ENCODE measurements at regions not wholly inside any gene's neighbourhood (a gene's known extent, or its start where the extent isn't known, plus 50 kb on each side); places are given as distances from the start of the nearest gene placed in this dataset.
A peak's percentile ranks its signal among the peaks of the same experiment; 100 is the strongest.

DNA sequence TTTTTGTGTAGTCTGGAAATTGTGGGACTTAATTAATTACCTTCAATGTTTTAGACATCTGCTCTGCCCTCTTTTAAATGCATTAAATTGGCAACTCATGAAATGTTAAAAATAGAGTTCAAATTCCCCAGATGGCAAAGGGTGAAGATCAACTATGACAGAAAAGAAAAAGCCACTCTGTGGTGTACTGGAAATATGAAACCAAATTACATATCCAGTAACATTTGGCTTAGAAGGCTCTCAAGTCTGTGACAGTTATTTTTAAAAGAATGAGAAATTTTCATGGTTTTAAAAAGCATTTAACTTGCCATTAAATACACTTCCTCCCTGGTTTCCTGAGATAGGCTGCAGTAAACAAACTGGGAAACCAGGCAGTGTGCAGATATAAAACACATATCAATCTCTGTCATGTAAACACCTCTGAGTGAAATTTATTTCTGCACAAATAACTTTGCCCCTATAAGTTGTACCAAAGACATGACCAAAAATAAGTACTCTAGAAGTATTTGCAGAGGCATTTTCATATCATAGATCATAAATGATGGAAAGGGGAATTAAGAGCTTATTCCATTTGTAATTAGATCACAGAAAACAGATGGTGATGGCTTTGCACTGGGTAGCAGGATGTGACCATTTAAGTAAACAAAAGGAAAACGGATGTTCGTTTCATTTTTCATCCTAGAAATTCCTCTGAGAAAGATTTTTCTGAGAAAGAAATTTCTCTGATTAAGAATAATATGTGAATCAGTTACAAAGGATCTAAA is 360.1 kb downstream of the SAMD5 start:
- 85 to 100% methylated on average over 2 of the region's 2 CpGs for WGBS, 2 experiments (ENCODE audit: insufficient coverage in 1 of 2, insufficient read length in 1 of 2)
- Mint-ChIP-seq H3K9me3 (no peaks in the 10 kb centered on the region), H3K27me3 (ENCODE audit: insufficient read depth) (no peaks in the 10 kb centered on the region), H3K36me3 (ENCODE audit: low read depth) (no peaks in the 10 kb centered on the region), H3K27ac (no peak overlapping the region), H3K4me3 (no peak overlapping the region), H3K4me1 (no peaks in the 10 kb centered on the region)
- H3K27ac ChIP-seq (ENCODE audit: low read depth, low read length): no peak overlapping the region
- H3K4me1 ChIP-seq (ENCODE audit: control insufficient read depth, insufficient read depth, low read length): no peaks in the 10 kb centered on the region
- H3K4me3 ChIP-seq (ENCODE audit: low read length): no peak overlapping the region
- no peak overlapping the region for H3K9ac ChIP-seq (ENCODE audit: extremely low read depth, low read length, poor library complexity, severe bottlenecking)
- no peaks in the 10 kb centered on the region for H3K27me3 ChIP-seq (ENCODE audit: control insufficient read depth, insufficient read depth, low read length, poor library complexity, severe bottlenecking)
- no peaks in the 10 kb centered on the region for H3K36me3 ChIP-seq (ENCODE audit: control insufficient read depth, insufficient read depth, low read length)
- TF ChIP-seq, protein P1, sequence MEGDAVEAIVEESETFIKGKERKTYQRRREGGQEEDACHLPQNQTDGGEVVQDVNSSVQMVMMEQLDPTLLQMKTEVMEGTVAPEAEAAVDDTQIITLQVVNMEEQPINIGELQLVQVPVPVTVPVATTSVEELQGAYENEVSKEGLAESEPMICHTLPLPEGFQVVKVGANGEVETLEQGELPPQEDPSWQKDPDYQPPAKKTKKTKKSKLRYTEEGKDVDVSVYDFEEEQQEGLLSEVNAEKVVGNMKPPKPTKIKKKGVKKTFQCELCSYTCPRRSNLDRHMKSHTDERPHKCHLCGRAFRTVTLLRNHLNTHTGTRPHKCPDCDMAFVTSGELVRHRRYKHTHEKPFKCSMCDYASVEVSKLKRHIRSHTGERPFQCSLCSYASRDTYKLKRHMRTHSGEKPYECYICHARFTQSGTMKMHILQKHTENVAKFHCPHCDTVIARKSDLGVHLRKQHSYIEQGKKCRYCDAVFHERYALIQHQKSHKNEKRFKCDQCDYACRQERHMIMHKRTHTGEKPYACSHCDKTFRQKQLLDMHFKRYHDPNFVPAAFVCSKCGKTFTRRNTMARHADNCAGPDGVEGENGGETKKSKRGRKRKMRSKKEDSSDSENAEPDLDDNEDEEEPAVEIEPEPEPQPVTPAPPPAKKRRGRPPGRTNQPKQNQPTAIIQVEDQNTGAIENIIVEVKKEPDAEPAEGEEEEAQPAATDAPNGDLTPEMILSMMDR (conservative IDR thresholded peaks at IDR 0.05): no peak
- H3K9me3 ChIP-seq (ENCODE audit: control insufficient read depth, low read length): no peaks in the 10 kb centered on the region
- DNase-seq: no peak

GRCh38 chr6:147869201-147869600 is 360.7 kb downstream of the SAMD5 start:
- Histone ChIP-seq H3K9ac (ENCODE audit: extremely low read depth, low read length, poor library complexity, severe bottlenecking) (no peak overlapping the region), H3K27me3 (ENCODE audit: control insufficient read depth, insufficient read depth, low read length, poor library complexity, severe bottlenecking) (no peaks in the 10 kb centered on the region), H3K9me3 (ENCODE audit: control insufficient read depth, low read length) (no peaks in the 10 kb centered on the region), H3K4me3 (ENCODE audit: low read length) (no peak overlapping the region), H3K4me1 (ENCODE audit: control insufficient read depth, insufficient read depth, low read length) (no peaks in the 10 kb centered on the region), H3K27ac (ENCODE audit: low read depth, low read length) (no peak overlapping the region), H3K36me3 (ENCODE audit: control insufficient read depth, insufficient read depth, low read length) (no peaks in the 10 kb centered on the region)
- DNase-seq: no peak
- Mint-ChIP-seq H3K27me3 (ENCODE audit: insufficient read depth) (no peaks in the 10 kb centered on the region), H3K9me3 (no peaks in the 10 kb centered on the region), H3K27ac (peak overlapping the region; percentile 56), H3K4me3 (no peak overlapping the region), H3K4me1 (no peaks in the 10 kb centered on the region), H3K36me3 (ENCODE audit: low read depth) (no peaks in the 10 kb centered on the region)
- TF ChIP-seq, protein P1 (conservative IDR thresholded peaks at IDR 0.05): no peak
- 89 to 93% methylated on average over 1 to 2 of the region's 2 CpGs for WGBS, 2 experiments (ENCODE audit: insufficient coverage in 1 of 2, insufficient read length in 1 of 2)

GRCh38 chr6:147869869-147870268 is 361.4 kb downstream of the SAMD5 start:
- H3K27ac ChIP-seq (ENCODE audit: low read depth, low read length): no peak overlapping the region
- H3K9ac ChIP-seq (ENCODE audit: extremely low read depth, low read length, poor library complexity, severe bottlenecking): no peak overlapping the region
- Mint-ChIP-seq H3K4me1 (no peaks in the 10 kb centered on the region), H3K27ac (no peak overlapping the region), H3K4me3 (no peak overlapping the region), H3K9me3 (no peaks in the 10 kb centered on the region), H3K27me3 (ENCODE audit: insufficient read depth) (no peaks in the 10 kb centered on the region), H3K36me3 (ENCODE audit: low read depth) (no peaks in the 10 kb centered on the region)
- DNase-seq: no peak
- WGBS, 2 experiments (ENCODE audit: insufficient coverage in 1 of 2, insufficient read length in 1 of 2): 95 to 100% methylated on average over 2 to 5 of the region's 5 CpGs
- no peaks in the 10 kb centered on the region for H3K4me1 ChIP-seq (ENCODE audit: control insufficient read depth, insufficient read depth, low read length)
- no peaks in the 10 kb centered on the region for H3K36me3 ChIP-seq (ENCODE audit: control insufficient read depth, insufficient read depth, low read length)
- TF ChIP-seq, protein P1 (conservative IDR thresholded peaks at IDR 0.05): no peak
- no peaks in the 10 kb centered on the region for H3K27me3 ChIP-seq (ENCODE audit: control insufficient read depth, insufficient read depth, low read length, poor library complexity, severe bottlenecking)
- H3K4me3 ChIP-seq (ENCODE audit: low read length): no peak overlapping the region
- H3K9me3 ChIP-seq (ENCODE audit: control insufficient read depth, low read length): no peaks in the 10 kb centered on the region

Data from endodermal cell (in vitro differentiated cells).